Fibroblast of lung (primary cell): ENCODE measurements at regions not wholly inside any gene's neighbourhood (a gene's known extent, or its start where the extent isn't known, plus 50 kb on each side); places are given as distances from the start of the nearest gene placed in this dataset.

Source experiments
- CTCF ChIP-seq, 2 donors: IDR thresholded peaks in 1 of 2; conservative IDR thresholded peaks in 1 of 2; 1 replicate in 1 of 2; 2 replicates in 1 of 2; pipeline ENCODE4 v1.5.1; 2011 to 2012; ENCODE audit warnings: low read length in 2 of 2, control low read depth in 1 of 2, inconsistent platforms in 1 of 2, low read depth in 1 of 2, mild to moderate bottlenecking in 1 of 2
- EZH2 ChIP-seq: IDR thresholded peaks from 2 replicates; pipeline ENCODE4 v1.5.1; 2012; ENCODE audit warnings: low read length, control low read depth, mild to moderate bottlenecking; ENCODE audit errors: missing control alignments

GRCh38 chr4:9709724-9710123 is 71.7 kb upstream of the DRD5 start:
- no peak for TF ChIP-seq EZH2
- TF ChIP-seq CTCF (conservative IDR thresholded peaks at IDR 0.05 in 1 of 2, IDR thresholded peaks at IDR 0.05 in 1 of 2; ENCODE audit: low read depth in 1 of 2, low read length in 2 of 2), result no peak
